Suprapubic skin (tissue), 4 donors: ENCODE measurements at regions not wholly inside any gene's neighbourhood (a gene's known extent, or its start where the extent isn't known, plus 50 kb on each side); places are given as distances from the start of the nearest gene placed in this dataset.

Experiments used
- DNase-seq, 2 donors: peaks; one replicate each; pipeline ENCODE4 v3.0.0-alpha.2; 2019; ENCODE audit warnings: low spot score in 2 of 2
- H3K27ac ChIP-seq: fragments of 200-600 bp; sonication (generic); one replicate; pipeline ENCODE4 v1.5.1; 2019
- H3K27me3 ChIP-seq: fragments of 200-600 bp; sonication (generic); one replicate; pipeline ENCODE4 v1.5.1; 2019
- H3K36me3 ChIP-seq: fragments of 200-600 bp; sonication (generic); one replicate; pipeline ENCODE4 v1.5.1; 2019
- H3K4me1 ChIP-seq: fragments of 200-600 bp; sonication (generic); one replicate; pipeline ENCODE4 v1.5.1; 2019
- H3K4me3 ChIP-seq: fragments of 200-600 bp; sonication (generic); one replicate; pipeline ENCODE4 v1.5.1; 2019; ENCODE audit warnings: mild to moderate bottlenecking
- H3K9me3 ChIP-seq: fragments of 200-600 bp; sonication (generic); one replicate; pipeline ENCODE4 v1.5.1; 2019
- EP300 ChIP-seq: sonication (generic); formaldehyde crosslinking; IDR thresholded peaks from one replicate; pipeline ENCODE4 v1.6.1; 2017; ENCODE audit warnings: antibody characterized with exemption
- POLR2A ChIP-seq, 2 donors: fragments of 450-650 bp; IDR thresholded peaks; one replicate each; pipeline ENCODE4 v1.6.1; 2017; ENCODE audit warnings: antibody characterized with exemption in 2 of 2, mild to moderate bottlenecking in 2 of 2, moderate library complexity in 2 of 2
- POLR2AphosphoS5 ChIP-seq, 3 donors: sonication (generic); formaldehyde crosslinking; IDR thresholded peaks; one replicate each; pipeline ENCODE4 v1.6.1; 2017; ENCODE audit warnings: antibody characterized with exemption in 3 of 3
- WGBS: methylation state at CpG from one replicate; pipeline ENCODE4 v1.1.5; 2018; 5-methylcytosine and 5-hydroxymethylcytosine counted together
- TF ChIP-seq, protein P1 (sequence below), 2 donors: fragments of 200-600 bp in 1 of 2; fragments of 450-650 bp in 1 of 2; sonication (generic) in 1 of 2; IDR thresholded peaks; one replicate each; pipeline ENCODE4 v1.5.1; 2016 to 2019; ENCODE audit warnings: antibody characterized with exemption in 2 of 2, mild to moderate bottlenecking in 1 of 2, moderate library complexity in 1 of 2

DNA sequence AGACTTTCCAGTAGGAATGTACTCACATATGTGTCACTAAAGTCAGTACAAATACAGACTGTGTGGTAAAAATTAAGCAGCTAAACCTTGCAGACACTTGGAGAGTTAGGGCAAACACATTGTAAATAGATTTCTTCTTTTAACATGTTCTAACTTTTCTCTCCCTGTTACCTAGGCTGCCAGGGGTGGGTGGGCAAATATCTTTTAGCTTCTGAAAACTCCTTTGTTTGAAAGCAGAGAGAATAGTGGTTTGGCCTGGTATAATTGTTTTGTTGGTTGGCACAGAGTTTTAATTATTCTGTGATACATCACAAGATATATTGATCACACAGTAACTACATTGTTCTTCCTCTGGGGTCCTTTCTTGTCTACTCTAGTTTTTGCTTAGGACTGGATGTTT, 289.8 kb upstream of the DACH1 start:
- Histone ChIP-seq H3K9me3 (no peaks in the 10 kb centered on the region), H3K4me3 (no peak overlapping the region), H3K27ac (no peak overlapping the region), H3K4me1 (no peaks in the 10 kb centered on the region), H3K27me3 (no peaks in the 10 kb centered on the region), H3K36me3 (no peaks in the 10 kb centered on the region)
- DNase-seq = no peak
- TF ChIP-seq, protein P1, sequence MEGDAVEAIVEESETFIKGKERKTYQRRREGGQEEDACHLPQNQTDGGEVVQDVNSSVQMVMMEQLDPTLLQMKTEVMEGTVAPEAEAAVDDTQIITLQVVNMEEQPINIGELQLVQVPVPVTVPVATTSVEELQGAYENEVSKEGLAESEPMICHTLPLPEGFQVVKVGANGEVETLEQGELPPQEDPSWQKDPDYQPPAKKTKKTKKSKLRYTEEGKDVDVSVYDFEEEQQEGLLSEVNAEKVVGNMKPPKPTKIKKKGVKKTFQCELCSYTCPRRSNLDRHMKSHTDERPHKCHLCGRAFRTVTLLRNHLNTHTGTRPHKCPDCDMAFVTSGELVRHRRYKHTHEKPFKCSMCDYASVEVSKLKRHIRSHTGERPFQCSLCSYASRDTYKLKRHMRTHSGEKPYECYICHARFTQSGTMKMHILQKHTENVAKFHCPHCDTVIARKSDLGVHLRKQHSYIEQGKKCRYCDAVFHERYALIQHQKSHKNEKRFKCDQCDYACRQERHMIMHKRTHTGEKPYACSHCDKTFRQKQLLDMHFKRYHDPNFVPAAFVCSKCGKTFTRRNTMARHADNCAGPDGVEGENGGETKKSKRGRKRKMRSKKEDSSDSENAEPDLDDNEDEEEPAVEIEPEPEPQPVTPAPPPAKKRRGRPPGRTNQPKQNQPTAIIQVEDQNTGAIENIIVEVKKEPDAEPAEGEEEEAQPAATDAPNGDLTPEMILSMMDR (IDR thresholded peaks at IDR 0.05) = no peak
- TF ChIP-seq POLR2AphosphoS5 (IDR thresholded peaks at IDR 0.05) = no peak
- TF ChIP-seq EP300 = no peak
- no peak for TF ChIP-seq POLR2A (IDR thresholded peaks at IDR 0.05)

DNA sequence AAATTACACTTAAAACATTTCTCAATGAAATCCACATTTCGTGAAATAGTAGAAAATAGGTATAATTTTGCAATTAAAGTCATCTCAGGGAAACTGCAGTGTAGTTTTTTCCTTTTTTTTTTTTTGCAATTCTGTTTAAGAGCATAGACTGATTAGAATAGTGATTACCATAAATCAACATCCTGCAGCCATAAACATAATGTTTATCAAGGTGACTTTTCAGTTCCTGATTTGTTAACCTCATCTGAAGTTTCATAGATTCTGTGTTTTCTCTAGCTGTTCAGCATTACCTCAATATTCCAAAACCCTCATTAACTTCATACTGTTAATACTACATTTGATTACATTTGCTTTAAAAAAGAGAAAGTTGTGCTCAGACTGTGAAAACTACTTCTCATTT, 286.3 kb upstream of the DACH1 start:
- no peak for DNase-seq
- Histone ChIP-seq H3K27ac (no peak overlapping the region), H3K4me1 (no peaks in the 10 kb centered on the region), H3K36me3 (no peaks in the 10 kb centered on the region), H3K27me3 (no peaks in the 10 kb centered on the region), H3K4me3 (no peak overlapping the region), H3K9me3 (no peaks in the 10 kb centered on the region)
- no peak for TF ChIP-seq POLR2AphosphoS5 (IDR thresholded peaks at IDR 0.05)
- no peak for TF ChIP-seq POLR2A (IDR thresholded peaks at IDR 0.05)
- no peak for TF ChIP-seq EP300
- TF ChIP-seq, protein P1 (IDR thresholded peaks at IDR 0.05) = no peak
- 98% methylated on average over 1 of the region's 1 CpG for WGBS

DNA sequence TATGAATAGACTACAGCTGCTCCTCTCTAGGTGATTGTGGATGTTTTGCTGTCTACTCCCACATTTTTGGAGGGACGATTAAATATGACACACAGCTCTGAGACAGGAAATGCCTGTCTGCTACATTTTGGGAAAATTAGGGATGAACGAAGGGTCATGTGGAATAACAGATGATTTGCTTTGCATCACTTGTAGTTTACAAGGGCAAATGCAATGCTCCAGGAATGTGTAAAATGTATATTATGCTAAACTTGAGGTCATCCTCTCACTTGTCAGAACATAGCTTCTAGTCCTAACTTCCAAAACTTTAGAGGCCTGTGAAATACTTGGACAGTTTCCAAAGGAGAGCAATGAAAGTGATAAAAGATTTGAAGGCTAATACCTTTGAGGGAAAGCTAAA, 284.2 kb upstream of the DACH1 start:
- Histone ChIP-seq H3K27me3 (no peaks in the 10 kb centered on the region), H3K4me1 (no peaks in the 10 kb centered on the region), H3K9me3 (no peaks in the 10 kb centered on the region), H3K4me3 (no peak overlapping the region), H3K27ac (no peak overlapping the region), H3K36me3 (no peaks in the 10 kb centered on the region)
- DNase-seq = no peak
- 24% methylated on average over 2 of the region's 2 CpGs for WGBS
- TF ChIP-seq EP300 (no peak), POLR2AphosphoS5 (IDR thresholded peaks at IDR 0.05) (no peak), POLR2A (IDR thresholded peaks at IDR 0.05) (no peak)

DNA sequence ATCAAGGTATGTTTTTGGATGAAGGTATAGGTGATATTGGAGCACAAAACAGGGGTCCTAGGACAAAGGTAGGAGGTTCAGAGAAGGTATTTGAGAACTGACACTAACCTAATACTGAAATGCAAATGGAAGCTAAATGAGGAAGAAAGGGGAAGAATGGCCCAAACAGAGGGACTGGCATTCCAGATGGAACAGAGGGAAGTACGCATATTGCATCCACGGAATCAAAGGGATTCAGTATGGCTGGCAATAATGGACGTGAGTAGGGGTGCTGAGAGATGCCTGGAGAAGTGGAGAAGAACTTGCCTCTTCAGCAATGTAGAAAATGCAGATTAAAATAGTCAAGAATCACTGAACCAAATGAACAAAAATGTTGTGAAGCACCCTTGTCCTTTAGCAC, 283.5 kb upstream of the DACH1 start:
- Histone ChIP-seq H3K4me1 (no peaks in the 10 kb centered on the region), H3K27ac (no peak overlapping the region), H3K27me3 (no peaks in the 10 kb centered on the region), H3K9me3 (no peaks in the 10 kb centered on the region), H3K4me3 (no peak overlapping the region), H3K36me3 (no peaks in the 10 kb centered on the region)
- no peak for TF ChIP-seq EP300
- TF ChIP-seq, protein P1 (IDR thresholded peaks at IDR 0.05) = no peak
- no peak for TF ChIP-seq POLR2A (IDR thresholded peaks at IDR 0.05)
- no peak for TF ChIP-seq POLR2AphosphoS5 (IDR thresholded peaks at IDR 0.05)
- DNase-seq = no peak
- WGBS = 83% methylated on average over 3 of the region's 3 CpGs

DNA sequence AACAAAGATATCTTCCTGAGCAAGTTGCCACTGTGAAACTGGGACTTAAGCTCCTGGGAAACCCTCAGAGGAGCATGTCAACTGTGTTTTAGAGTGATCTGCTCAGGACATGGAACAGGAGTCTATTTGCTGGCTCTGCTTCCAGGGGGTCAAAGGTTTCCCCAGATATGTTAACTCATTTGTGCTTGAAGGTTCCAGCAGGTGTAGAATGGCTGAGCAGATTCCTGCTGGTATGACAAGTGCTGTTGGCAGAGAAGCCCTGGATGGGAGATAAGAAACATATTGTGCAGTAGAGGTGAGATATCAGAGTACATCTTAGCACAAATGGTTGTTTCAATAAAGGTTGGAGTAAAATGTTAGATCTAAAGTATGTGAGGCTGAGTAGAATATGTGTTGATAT, 282.7 kb upstream of the DACH1 start:
- Histone ChIP-seq H3K36me3 (no peaks in the 10 kb centered on the region), H3K9me3 (no peaks in the 10 kb centered on the region), H3K27me3 (no peaks in the 10 kb centered on the region), H3K27ac (no peak overlapping the region), H3K4me3 (no peak overlapping the region), H3K4me1 (no peaks in the 10 kb centered on the region)
- no peak for DNase-seq
- TF ChIP-seq POLR2AphosphoS5 (IDR thresholded peaks at IDR 0.05) (no peak), EP300 (no peak), POLR2A (IDR thresholded peaks at IDR 0.05) (no peak)
- TF ChIP-seq, protein P1 (IDR thresholded peaks at IDR 0.05) = no peak

DNA sequence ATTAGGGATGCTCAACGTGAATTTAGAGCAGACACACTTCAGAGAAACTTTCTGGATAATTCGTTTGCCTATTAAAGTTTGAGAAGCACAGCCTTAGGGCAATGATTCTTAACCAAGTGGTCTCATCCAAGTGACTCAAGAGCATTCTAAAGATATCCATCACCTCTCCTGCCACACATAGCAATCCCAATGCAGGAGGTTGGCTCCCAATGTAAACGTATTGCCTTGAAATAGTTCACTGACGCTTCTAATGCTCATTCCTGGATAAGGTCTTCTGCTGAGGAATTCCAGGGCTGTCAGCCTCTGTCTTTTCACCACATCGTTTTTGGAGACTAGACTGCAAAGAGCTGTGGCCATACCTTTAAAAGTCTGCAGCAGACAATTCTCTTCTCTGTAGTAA, 279.8 kb upstream of the DACH1 start:
- H3K27me3 ChIP-seq = no peaks in the 10 kb centered on the region
- WGBS = 77% methylated on average over 5 of the region's 5 CpGs
- H3K27ac ChIP-seq = no peak overlapping the region
- H3K4me1 ChIP-seq = peaks cover 9% of the 10 kb centered on the region
- no peaks in the 10 kb centered on the region for H3K9me3 ChIP-seq
- TF ChIP-seq POLR2A (IDR thresholded peaks at IDR 0.05) (no peak), POLR2AphosphoS5 (IDR thresholded peaks at IDR 0.05) (no peak), EP300 (no peak)
- TF ChIP-seq, protein P1 (IDR thresholded peaks at IDR 0.05) = no peak
- no peak for DNase-seq
- no peak overlapping the region for H3K4me3 ChIP-seq
- no peaks in the 10 kb centered on the region for H3K36me3 ChIP-seq
